Astrocyte of the spinal cord (primary cell): ENCODE measurements at regions not wholly inside any gene's neighbourhood (a gene's known extent, or its start where the extent isn't known, plus 50 kb on each side); places are given as distances from the start of the nearest gene placed in this dataset.

Experiments
- DNase-seq: peaks from one replicate; pipeline ENCODE4 v3.0.0; 2011; ENCODE audit warnings: low read depth, low spot score
- H3K4me3 ChIP-seq: 2 replicates; pipeline ENCODE4 v1.5.1; 2011; ENCODE audit warnings: low read depth, mild to moderate bottlenecking, low read length, moderate library complexity
- CTCF ChIP-seq: IDR thresholded peaks from 2 replicates; pipeline ENCODE4 v1.5.1; 2012; ENCODE audit warnings: low read depth, mild to moderate bottlenecking, low read length, inconsistent platforms
- in situ Hi-C: cut with HindIII; loops from 2 replicates; pipeline ENCODE4 v1.10.0; 2017; ENCODE audit warnings: low sequenced_read_pairs

DNA sequence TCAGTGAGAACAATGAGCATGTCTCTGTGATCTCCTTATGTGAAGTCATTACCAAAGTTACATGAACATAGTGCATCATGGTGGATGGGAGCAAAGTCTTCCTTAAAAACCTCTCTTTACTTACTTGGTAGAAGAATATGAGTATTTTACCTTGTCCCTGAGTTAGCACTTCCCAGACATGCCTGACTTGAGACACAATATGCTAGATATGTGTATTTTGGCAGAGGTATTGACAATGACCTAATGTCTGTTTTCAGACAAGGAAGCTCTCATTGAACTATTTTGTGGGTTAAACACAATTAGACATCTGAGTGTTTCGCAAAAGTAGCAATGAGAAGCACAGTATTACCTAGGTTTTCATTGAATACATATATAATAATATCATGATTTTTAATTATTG lies 99.1 kb upstream of the MC4R start:
- in situ Hi-C loops = no loop called here
- no peak overlapping the region for H3K4me3 ChIP-seq
- DNase-seq = peak; percentile 64
- TF ChIP-seq CTCF = no peak

GRCh38 chr18:60485201-60485600 lies 112.6 kb upstream of the MC4R start:
- in situ Hi-C loops = no loop called here
- TF ChIP-seq CTCF = no peak
- no peak overlapping the region for H3K4me3 ChIP-seq
- DNase-seq = peak; percentile 45

GRCh38 chr18:60493066-60493465 lies 120.5 kb upstream of the MC4R start:
- H3K4me3 ChIP-seq = no peak overlapping the region
- TF ChIP-seq CTCF = no peak
- in situ Hi-C loops = no loop called here
- DNase-seq = no peak

GRCh38 chr18:60499675-60500074 lies 127.1 kb upstream of the MC4R start:
- no peak for TF ChIP-seq CTCF
- DNase-seq = no peak
- in situ Hi-C loops = no loop called here
- H3K4me3 ChIP-seq = no peak overlapping the region

DNA sequence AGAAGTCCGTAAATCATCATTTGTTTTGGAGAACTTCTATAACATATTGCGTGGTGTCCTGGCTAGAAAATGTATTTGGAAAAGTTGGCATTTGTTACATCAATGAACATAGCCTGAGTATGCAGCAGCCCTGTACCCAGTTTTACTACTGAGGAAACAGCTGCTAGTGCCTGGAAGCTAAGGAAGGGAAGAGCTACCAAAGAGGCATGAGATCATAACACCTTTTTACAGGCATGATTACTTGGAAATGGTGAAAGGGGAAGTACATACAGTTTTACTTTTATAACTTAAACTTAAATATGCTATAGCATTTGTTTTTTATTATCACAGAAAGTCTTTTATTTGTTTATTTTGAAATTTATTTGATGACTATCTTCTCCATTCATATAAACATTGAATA lies 128.4 kb upstream of the MC4R start:
- in situ Hi-C loops = no loop called here
- no peak for TF ChIP-seq CTCF
- DNase-seq = no peak
- H3K4me3 ChIP-seq = no peak overlapping the region

DNA sequence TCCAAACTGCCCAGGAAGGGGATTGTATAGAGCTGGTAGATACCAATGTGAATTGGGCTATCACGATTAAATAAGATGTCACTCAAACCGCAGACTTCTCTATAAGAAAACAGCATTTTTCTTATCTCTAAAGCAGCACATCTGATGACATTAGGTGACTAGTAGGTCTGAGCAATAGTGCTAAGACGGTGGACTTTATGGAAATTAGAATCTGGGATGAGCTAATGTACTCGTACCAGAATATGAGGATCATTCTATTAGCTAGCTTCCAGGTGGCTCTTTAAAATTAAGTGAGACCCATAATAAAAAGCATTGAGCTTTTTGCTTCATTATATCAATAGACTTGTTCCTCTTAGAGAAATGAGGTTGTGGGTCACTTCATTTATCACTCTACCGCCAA lies 130.0 kb upstream of the MC4R start:
- TF ChIP-seq CTCF = no peak
- no peak for DNase-seq
- H3K4me3 ChIP-seq = no peak overlapping the region
- in situ Hi-C loops = no loop called here

DNA sequence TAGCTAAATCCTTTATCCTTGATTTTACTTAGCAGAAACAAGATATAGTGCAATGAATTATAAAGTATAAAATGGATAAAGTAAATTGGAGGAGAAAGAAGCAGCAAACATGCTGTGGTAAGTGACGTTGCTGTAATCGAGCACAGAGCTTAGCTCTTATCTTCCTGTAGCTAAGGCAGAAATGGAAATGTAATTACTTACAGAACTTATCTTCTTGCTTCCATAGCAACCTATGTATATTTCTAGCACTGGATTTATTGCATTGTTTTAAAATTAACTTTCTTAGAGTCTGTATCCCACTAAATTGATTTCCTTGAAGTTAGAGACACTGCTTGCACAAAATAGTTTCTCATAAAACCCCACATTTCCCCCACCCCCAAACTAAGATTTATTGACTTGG lies 130.6 kb upstream of the MC4R start:
- in situ Hi-C loops = no loop called here

More for the DNA sequence above, 130.6 kb upstream of the MC4R start:
- DNase-seq = no peak
- no peak for TF ChIP-seq CTCF
- H3K4me3 ChIP-seq = no peak overlapping the region
